Stimulated activated CD4-positive, alpha-beta T cell treated with anti-CD3 and anti-CD28 coated beads, Interleukin-12 subunit alpha, Interleukin-12 subunit beta, amount 100 ng/mL, for 4 hours (primary cell): ENCODE measurements at regions not wholly inside any gene's neighbourhood (a gene's known extent, or its start where the extent isn't known, plus 50 kb on each side); places are given as distances from the start of the nearest gene placed in this dataset.
"Not testable (repeated sequence)": the region's sequence is repeated elsewhere in the genome, so short reads cannot be mapped to it uniquely, and the experiment has no call there.

ENCODE experiments used
- DNase-seq: peaks from one replicate; pipeline ENCODE4 v3.0.0-alpha.2; 2020

DNA sequence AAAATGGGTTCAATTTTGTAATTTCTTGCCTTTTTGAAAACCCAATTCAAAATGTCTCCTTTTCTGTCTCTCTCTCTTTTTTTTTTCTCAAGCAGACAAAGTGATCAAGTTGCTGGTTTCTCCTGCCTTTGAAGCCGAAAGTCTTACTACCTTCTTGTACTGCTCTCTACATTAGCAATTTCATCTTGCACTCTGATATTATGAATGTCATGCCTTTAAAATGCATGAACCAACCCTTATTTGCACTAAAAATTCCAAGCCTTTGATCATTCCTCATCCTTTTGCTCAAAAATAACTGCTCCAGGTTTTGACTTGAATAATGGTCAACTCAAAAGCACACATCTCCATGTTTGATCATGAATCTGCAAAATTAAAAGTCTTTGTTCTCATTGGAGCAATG is 125.2 kb downstream of the CETN3 start:
- no peak for DNase-seq

DNA sequence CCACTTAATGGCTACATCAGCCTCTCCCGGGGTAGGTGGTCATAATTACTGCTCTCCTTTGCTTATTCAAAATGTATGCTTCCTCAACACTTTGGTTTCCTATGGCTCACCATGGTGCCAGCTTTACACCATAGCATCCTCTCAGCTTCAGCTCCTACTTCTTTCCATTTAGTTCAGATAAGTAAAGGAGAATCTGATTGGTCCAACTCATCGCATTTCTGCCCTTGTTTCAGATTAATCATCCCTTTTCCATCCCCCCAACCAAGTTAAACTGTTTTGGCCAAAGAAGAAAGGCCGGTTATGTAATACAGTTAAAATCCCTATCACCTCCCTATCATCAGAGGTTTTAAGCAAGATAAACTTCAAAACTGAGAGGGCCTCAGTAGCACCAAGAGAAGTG is 130.5 kb downstream of the CETN3 start:
- no peak for DNase-seq

DNA sequence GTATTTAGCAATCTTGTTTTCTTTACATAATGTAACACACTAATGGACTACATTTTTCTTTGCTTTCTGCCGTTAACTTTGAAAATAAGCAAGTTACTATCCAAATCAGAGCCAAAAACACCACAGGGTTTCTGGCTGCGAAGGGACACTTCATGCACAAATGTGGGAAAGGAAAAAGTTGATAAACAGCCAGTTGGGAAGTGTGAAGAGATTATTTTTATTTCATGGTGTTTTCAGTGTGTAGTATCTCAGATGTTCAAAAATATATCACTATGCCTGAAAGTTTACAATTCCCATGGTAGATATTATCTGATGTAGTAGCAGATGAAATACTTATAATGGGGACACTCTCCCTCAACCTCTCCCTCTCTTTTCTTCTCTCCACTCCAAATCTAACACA is 135.3 kb downstream of the CETN3 start:
- no peak for DNase-seq

DNA sequence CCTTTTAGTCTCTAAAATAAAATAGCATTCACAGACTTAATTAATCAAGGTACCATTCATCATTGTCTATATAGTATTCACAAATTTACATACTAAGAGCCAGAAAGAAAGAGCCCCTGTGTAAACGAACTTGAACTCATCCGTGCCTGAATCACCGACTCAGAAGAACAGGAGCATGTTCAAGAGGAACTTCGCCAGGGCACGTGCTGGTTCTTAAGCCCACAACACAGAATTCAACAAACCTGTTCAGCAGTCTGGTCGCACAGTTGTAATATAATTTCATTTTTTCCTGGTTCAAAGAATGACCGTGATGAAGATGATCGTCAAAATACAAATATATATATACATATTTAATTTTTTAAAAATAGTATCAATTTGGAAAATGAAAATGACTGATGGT is 141.9 kb downstream of the CETN3 start:
- DNase-seq, result no peak

DNA sequence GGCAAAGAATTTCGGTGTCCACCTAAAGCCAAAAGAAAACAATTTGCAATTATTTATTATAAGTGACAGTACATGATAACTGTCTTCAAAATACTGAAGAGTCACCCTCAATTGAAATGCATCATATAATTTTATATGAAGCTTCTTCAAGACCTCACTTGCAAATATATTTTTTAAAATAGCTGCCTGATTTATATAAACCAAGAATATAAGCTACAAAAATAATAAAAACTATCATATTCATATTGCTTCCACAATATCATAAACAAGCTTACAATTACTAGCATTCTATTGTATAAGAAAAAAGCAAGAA is 144.1 kb downstream of the CETN3 start:
- DNase-seq, result no peak

DNA sequence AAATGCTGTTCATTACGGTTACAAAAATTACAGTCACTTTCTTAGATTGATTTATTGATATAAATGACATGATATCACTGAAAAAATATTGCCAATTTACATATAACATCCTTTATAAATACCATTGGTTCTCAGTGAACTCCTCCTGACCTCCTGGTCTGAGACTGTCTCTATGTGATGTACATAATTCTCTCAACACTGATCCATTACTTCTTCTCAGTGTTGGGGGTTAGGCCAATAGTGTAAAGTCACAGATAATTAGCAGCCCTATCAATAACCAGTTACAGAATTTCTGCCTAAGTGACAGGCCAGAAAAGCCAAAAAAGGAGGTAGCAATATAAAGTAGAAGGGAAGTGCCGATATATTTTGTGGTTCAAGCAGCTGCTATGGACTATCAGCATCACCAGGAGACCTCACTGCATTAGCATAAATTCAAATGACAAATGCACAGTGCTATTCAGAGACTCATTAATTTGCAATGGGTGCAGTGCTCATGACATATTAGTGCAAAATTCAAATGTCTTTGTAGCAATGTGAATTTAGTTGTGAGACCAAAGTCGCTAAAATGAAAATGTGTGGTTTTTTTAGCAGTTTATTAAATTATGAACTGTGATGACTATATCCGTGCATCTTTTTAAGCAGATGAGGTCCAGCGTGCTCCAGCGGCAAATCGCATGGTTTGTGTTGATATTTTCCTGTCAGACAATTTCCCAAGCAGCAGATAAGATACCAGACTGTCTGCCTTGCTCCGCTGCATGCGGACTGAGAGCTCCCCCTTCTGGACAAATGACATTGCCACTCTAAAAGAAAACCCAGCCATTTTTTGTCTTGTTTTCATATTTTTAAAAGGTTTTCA is 144.6 kb downstream of the CETN3 start:
- DNase-seq, result peak; percentile 24

DNA sequence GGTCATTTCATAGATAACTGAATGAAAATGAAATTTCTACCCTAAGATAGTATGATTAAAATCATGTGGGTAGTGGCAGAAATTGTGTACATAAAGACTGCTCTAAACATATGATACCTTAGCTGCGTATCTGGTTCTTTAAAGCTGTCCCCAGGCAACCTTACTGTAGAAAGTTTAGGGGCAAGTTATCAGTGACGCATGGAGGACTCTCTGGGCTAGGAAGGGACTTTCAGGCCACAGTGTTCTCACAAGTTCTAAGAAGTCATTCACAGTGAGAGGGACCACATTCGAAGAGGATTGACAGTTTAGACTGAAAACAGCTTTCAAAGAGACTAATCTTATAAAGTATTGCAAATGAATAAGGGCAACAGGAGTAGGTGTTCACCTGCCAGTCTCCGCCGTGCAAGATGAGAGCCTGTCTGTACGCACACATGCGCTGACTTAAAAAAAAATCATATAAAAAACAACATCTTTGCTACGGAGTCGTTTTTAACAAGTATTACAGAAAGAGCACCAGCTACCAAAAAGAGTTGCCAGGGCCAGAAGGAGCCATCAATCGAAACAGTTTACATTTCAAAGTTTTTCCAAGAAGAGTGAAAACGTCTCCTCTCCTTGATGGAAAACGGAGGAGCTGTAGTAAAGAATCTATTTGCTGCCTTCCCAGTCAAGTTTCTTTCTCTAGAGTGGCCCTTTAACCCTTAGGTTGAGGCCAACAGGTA is 146.3 kb downstream of the CETN3 start:
- no peak for DNase-seq

DNA sequence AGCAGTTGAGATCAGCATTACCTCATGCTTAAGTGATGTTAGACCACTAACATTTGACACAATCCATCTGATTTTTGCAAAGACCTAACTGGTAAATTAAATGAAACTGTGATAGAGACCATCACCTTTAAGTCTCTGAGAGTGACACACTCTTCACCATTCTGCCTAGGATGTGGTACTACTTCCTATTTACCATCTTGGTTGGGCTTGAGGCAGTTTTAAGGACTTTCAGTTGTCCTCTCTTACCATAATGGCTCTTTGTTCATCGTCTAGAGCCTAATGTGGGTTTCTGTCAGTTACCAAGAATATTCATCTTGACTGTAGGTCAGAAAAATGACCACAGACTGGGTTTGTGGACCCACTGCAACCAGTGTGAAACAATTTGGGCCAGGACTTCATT is 158.1 kb downstream of the CETN3 start:
- DNase-seq, result no peak

DNA sequence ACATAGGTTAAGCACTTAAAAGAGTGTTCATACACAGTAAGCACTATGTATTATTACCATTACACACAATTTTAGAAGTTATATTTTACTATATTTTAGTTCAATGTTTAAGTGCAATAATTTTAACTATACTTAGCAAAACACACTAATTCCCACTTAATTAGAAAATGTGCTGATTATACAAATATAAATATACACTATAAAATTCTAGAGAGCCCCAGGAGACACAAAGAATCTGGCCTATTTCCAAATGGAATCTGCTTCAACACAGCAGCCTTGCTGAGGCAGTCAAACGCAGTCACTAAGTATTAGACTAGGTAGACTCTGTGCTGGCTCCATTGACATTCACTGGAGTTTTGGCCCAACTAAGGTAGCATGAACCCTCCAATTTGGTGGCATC is 160.9 kb downstream of the CETN3 start:
- DNase-seq, result no peak

DNA sequence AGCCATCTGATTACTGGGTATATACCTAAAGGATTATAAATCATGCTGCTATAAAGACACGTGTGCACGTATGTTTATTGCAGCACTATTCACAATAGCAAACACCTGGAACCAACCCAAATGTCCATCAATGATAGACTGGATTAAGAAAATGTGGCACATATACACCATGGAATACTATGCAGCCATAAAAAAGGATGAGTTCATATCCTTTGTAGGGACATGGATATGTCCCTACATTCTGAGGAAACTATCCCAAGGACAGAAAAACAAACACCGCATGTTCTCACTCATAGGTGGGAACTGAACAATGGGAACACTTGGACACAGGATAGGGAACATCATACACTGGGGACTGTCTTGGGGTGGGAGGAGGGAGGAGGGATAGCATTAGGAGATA is 165.7 kb downstream of the CETN3 start:
- DNase-seq, result not testable (repeated sequence)

DNA sequence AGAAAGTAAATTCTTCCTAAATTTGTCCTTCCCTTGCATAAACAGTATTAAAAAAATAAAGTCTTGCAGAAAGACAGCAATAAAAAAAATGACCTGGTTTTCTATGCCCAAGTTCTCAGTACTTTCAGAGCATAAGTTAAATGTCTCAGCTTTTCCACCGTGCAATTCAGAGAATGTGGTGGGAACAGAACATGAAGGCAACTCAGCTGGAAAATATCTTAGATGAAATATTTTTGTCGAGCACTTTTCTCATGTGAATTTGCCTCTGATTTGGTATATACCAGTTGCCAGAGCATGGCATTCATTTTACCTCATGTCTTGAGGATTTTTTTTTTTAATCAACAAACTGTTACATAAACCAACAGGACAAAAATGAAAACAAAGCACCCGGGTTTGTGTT is 176.1 kb downstream of the CETN3 start:
- DNase-seq, result no peak

DNA sequence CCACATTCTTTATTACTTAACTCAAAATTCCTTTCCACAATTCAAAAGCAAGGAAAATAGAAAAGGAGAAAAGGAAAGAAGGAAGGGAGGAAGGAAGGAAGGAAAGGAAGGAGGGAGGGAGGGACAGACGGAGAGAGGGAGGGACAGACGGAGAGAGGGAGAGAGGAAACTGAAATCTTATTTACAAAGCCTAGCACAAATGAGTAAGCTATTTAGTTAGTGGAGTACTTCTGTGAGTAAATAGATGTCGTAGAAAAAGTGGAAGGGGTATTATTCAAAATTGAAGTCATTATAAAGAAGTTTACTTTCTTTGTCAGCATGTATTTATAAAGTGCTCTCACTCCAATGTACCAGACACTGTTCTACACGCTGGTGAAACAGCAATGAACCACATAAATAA is 177.9 kb downstream of the CETN3 start:
- no peak for DNase-seq

DNA sequence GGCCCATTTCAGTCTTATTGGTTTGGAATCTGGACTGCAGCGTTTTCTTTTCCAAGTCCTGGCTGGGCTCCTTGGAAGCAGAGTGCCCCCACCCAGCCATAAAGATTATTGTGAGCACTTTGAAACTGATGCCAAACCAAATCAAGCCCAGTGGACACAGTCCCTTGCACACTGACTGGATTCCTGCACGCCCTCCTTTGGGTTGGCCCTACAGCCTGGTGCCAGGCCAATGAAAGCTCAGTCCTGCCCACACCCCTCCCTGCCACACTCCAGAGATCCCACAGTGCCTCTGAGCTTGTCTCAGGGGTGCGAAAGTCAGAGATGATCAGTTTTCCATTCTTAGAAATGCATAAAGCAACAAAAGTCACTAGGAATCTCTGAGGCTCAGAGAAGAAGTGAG is 181.9 kb downstream of the CETN3 start:
- DNase-seq, result no peak

DNA sequence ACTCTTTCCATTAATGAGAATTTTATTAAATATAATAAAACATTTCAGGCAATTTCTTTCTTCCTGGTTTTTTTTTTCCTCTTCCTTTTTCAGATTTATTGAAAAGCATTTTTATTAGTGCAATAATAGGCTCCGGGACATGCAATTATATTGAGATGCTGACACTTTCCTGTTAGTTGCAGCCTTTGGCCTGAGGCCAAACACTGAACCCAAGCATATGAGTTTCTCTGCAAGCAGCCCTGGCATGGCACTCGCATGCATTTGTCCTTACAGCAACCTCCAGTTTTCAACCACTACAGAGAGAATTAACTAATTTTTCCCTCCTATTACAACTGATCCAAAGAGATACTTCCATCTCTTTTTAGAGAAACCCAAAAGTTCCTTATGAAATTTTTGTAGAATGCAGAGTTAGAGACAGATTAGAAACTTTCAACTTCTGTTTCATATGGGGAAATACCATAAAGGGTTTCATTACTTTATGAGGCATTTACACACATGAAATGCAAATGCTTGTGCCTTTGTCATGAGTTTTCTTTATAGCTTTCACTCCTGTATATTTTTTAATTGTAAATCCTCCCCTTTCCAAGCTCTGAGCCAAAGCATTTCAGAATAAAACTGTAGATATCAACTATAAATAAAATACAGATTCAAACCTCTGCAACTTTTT is 183.0 kb downstream of the CETN3 start:
- no peak for DNase-seq

DNA sequence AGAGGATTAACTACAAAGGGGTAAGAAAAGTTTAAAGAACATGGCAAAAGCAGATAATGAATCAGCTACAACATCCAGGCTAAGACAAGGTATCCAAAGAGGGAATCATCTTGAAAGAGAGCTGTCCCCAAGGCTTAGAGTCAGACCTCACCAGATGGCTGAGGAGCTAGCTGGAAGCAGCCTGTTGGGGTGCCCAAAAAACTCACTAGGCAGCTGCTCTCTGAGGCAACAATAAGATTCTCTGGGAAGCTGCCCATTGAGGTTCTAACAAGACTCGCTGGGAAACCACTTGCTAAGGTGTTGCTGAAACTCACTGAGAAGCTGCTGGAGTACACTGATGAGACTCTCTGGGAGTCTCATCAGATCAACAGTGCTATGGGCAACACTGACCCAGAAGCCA is 185.2 kb downstream of the CETN3 start:
- DNase-seq, result no peak

DNA sequence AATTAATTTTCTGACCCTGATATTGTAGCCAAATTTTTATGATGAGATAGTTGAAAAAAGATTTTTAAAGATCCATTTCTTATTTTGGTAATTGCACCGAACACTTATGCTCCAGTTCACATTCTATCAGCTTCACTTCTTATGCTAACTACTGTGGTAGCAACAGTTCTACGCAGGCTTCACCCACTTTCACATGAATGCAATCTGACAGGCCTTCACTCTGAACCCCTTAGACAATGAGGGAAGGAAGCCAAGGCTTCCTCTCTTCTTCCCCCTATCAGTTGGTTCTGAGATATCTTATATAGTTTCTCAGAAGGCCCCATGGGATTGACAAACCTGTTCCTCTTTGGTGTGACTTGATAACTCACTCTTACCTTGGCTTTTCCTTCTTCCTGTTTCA is 185.8 kb downstream of the CETN3 start:
- DNase-seq, result no peak

DNA sequence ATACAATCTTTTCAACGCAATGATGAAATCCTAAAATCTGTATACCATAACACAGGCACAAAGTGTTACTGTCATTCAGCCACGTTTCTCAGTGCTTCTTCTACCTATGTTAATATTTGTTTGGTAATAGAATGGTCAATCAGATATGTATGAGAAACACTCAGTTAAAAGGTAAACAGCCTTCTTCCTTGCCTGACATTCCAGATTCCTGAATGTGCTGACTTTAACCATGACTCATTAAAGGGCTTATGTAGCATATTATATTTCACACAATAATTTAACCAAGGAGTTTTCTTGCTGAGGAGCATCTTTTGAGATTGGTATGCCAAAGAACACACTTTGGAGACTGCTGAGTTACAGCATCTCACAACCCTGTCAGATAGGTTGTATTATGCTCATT is 187.6 kb downstream of the CETN3 start:
- no peak for DNase-seq

DNA sequence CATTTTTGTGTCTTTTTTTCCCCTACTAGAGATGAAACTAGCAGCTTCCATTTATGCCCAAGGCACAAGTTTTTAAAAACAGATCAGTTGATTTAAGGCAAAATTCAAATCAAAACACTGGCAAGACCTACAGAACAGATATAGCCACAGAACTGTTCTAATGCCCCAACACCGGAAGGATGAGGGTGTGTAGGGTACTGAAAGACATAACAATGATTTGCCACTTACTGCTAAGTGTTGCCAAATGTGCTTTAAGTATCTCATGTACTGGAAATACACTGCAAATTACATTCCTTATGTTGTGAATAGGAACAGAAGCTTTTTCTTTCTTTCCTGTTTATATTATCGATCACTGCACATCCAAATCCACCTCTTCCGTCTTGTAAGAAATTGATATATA is 189.0 kb downstream of the CETN3 start:
- DNase-seq, result no peak

DNA sequence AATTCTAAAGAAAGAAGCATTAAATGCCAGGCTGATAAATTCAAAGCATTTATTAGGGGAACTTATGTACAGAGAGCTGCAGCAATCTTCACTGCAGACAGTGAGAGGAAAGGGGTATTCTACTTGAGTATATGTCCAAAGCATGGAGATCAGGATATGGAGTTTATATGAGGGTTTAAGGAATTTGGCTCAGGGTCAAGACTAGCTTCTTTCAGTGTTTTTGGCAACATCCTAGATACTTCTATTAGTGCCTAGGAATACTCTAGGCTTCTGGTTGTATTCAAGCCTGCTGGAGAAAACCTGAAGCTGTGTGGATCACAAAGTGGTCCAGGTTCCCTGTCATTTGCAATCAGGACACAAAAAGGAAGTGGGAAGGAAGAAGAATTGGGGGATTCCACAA is 194.6 kb downstream of the CETN3 start:
- no peak for DNase-seq

DNA sequence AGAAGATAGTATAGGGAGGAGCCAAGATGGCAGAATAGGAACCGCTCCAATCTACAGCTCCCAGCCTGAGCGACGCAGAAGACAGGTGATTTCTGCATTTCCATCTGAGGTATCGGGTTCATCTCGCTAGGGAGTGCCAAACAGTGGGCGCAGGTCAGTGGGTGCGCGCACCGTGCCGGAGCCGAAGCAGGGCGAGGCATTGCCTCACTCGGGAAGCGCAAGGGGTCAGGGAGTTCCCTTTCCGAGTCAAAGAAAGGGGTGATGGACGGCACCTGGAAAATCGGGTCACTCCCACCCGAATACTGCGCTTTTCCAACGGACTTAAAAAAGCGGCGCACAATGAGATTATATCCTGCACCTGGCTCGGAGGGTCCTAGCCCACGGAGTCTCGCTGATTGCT is 201.2 kb downstream of the CETN3 start:
- not testable (repeated sequence) for DNase-seq

DNA sequence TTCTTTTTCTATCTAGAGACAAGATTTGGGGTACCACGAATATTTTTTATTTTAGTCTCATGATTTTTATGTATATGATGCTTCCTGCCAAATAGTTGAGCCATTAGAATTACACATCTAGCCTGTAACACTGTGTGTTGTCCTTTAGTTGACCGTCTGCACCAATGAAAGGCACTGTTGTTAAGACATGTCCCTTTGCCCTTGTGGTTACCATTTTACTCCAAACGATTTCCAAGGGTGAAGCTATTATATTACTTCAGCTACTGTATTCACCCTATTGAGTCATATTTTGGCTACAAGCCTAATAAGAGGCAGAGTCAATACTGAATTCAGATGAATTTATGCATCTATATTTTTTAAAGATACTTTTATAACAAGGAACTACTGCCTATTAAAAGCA is 207.6 kb downstream of the CETN3 start:
- DNase-seq, result no peak

DNA sequence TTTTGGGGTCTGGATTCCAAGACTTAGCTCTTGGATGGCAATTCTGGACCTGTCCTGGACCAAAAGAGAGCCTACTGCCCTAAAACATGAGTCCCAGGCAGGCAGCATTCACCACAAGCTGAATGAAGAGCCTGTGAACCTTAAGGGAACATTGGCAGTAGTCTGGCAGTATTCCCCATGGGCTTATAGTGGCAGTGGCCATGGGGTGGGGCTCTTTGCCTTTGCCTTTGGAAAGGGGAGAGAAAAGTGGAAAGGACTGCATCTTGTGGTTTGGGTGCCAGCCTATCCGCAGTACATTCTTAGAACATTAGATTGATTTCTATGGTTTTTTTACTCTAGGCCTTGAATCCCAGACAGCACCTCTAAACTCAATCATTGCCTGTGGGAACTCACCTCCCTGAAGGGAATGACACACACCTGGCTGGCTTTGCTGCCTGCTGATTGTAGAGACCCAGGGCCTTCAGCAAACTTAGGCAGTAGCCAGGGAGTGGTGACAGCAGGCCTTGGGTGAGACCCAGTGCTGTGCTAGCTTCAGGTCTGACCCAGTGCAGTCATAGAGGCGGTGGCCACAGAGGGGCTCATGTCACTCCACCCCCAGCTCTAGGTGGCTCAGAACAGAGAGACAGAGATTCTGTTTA is 216.3 kb downstream of the CETN3 start:
- DNase-seq, result no peak

DNA sequence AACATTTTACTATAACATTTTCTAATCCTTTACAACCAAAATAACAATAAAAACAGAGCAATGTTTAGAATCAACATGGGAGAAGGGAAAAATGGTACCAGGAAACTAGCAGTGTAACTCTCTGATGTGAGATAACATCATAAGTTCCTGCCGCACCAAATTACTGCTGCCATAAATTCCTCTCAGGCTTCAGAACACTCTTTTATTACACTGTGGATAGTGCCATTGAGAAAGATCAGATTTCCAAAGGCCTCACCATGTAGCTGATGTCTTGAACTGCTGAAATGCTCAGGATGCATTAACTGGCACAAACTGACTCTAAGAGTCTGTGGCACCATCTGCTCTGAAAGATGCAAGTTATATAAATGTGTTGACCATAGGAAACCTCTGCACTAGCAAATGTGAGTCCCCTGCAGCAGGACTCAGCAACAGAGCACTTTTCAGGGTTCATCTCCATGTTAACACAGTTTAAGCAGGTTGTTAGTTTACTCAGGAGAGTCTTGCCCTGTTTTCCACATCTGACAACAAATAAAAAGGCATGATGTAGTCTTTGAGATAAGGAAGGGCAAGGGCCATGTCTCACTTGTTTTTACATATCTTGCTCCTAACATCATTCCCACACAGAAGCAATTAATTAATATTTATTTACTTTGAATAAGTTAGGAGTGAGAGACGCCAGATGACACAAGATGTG is 218.1 kb downstream of the CETN3 start:
- DNase-seq, result no peak
